ENCODE measurements at regions not wholly inside any gene's neighbourhood (a gene's known extent, or its start where the extent isn't known, plus 50 kb on each side); places are given as distances from the start of the nearest gene placed in this dataset.

DNA sequence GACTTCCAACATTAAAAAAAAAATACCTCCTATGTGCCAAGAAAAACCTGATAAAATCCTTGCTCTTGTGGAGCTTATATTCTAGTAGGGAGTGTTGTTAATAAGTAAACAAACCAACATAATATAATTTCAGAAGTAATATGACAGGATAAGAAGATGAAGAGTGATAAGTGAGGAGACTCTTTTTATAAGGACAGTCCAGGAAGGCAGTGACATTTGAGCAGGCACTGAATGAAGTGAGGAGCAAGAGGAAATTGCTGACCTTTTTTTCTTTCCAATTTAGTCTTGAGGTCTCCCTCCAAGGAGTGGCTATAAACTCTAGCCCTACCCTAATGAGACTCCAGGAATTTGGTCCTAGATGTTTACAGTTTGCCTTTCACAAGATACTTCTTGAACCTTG lies 715.7 kb downstream of the SLITRK1 start:
- Mint-ChIP-seq H3K4me3 (no peak overlapping the region), H3K27ac (no peak overlapping the region), H3K9me3 (peaks cover 0 to 9% (median under 1%) of the 10 kb centered on the region in 8 donors), H3K27me3 (no peaks in the 10 kb centered on the region), H3K4me1 (no peaks in the 10 kb centered on the region), H3K36me3 (no peaks in the 10 kb centered on the region)
- no peaks in the 10 kb centered on the region for H3K36me3 ChIP-seq (ENCODE audit: insufficient read depth, low read length)
- POLR2A ChIA-PET (ENCODE audit: partially characterized antibody): no interaction called here
- H3K27me3 ChIP-seq (ENCODE audit: insufficient read depth, low read length): no peaks in the 10 kb centered on the region
- no peak overlapping the region for H3K4me3 ChIP-seq (ENCODE audit: low read length in 2 of 2)
- no peaks in the 10 kb centered on the region for H3K4me1 ChIP-seq (ENCODE audit: insufficient read depth, low read length)
- no peaks in the 10 kb centered on the region for H3K9me3 ChIP-seq (ENCODE audit: control insufficient read depth in 1 of 2, low read length in 2 of 2)
- no peak overlapping the region for H3K27ac ChIP-seq (ENCODE audit: low read depth, low read length)
- DNase-seq: no peak
- intact Hi-C loops (cut with micrococcal nuclease): no loop called here
- CTCF ChIA-PET (ENCODE audit: partially characterized antibody): no interaction called here

DNA sequence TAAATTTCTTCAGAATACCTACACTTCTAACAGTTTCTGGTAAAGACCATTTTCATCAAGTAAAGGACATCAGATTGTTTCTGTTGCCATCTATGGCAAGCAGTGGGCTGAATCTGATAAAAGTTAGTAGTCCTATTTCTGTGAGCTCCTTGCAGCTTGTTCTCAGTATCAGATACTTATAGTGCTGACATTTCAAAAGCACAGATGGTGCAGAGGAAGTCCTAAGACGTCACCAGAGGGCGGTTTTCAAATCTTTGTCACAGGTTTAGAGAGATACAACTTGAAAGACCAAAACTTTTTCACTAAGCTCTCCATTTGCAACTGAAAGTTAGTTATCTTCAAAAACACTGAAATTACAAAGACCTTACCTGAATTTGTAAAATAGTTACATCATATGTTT lies 719.8 kb downstream of the SLITRK1 start:
- ChIA-PET CTCF (ENCODE audit: partially characterized antibody) (no interaction called here), POLR2A (ENCODE audit: partially characterized antibody) (no interaction called here)
- H3K27me3 Mint-ChIP-seq: no peaks in the 10 kb centered on the region
- Histone ChIP-seq H3K36me3 (ENCODE audit: insufficient read depth, low read length) (no peaks in the 10 kb centered on the region), H3K9me3 (ENCODE audit: control insufficient read depth in 1 of 2, low read length in 2 of 2) (no peaks in the 10 kb centered on the region), H3K27me3 (ENCODE audit: insufficient read depth, low read length) (no peaks in the 10 kb centered on the region), H3K4me1 (ENCODE audit: insufficient read depth, low read length) (no peaks in the 10 kb centered on the region), H3K27ac (ENCODE audit: low read depth, low read length) (no peak overlapping the region), H3K4me3 (ENCODE audit: low read length in 2 of 2) (no peak overlapping the region)
- no peaks in the 10 kb centered on the region for H3K36me3 Mint-ChIP-seq
- H3K4me3 Mint-ChIP-seq: no peak overlapping the region
- no peak for DNase-seq
- no peaks in the 10 kb centered on the region for H3K4me1 Mint-ChIP-seq
- H3K9me3 Mint-ChIP-seq: peaks cover 0 to 12% (median 1%) of the 10 kb centered on the region in 8 donors
- no peak overlapping the region for H3K27ac Mint-ChIP-seq
- intact Hi-C loops (cut with micrococcal nuclease): no loop called here

GRCh38 chr13:83153848-83154247 lies 728.4 kb downstream of the SLITRK1 start:
- no peak overlapping the region for H3K4me3 Mint-ChIP-seq
- Histone ChIP-seq H3K27me3 (ENCODE audit: insufficient read depth, low read length) (no peaks in the 10 kb centered on the region), H3K9me3 (ENCODE audit: control insufficient read depth in 1 of 2, low read length in 2 of 2) (no peaks in the 10 kb centered on the region), H3K4me1 (ENCODE audit: insufficient read depth, low read length) (no peaks in the 10 kb centered on the region), H3K4me3 (ENCODE audit: low read length in 2 of 2) (no peak overlapping the region), H3K36me3 (ENCODE audit: insufficient read depth, low read length) (no peaks in the 10 kb centered on the region), H3K27ac (ENCODE audit: low read depth, low read length) (no peak overlapping the region)
- no peaks in the 10 kb centered on the region for H3K27me3 Mint-ChIP-seq
- no peaks in the 10 kb centered on the region for H3K4me1 Mint-ChIP-seq
- H3K36me3 Mint-ChIP-seq: no peaks in the 10 kb centered on the region
- H3K9me3 Mint-ChIP-seq: peaks cover 0 to 8% (median 3%) of the 10 kb centered on the region in 8 donors
- POLR2A ChIA-PET (ENCODE audit: partially characterized antibody): no interaction called here
- no peak for DNase-seq
- H3K27ac Mint-ChIP-seq: no peak overlapping the region
- CTCF ChIA-PET (ENCODE audit: partially characterized antibody): no interaction called here
- intact Hi-C loops (cut with micrococcal nuclease): no loop called here

DNA sequence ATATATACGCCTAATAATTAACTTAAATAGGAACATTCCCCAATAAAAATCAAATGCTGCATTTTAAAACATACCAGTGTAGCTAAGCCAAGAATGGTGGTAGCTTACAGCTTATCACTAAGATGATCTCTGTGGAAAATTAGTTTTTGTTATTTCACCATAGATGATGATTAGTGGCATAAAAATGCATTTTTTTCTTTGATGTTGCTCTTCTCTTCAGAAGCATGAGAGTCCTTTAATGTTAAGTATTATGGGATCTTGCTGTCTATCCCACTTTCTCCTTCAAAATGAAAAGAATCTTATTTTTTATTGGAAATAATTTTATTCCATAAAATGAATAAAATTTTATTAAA lies 731.0 kb downstream of the SLITRK1 start:
- Histone ChIP-seq H3K27ac (ENCODE audit: low read depth, low read length) (no peak overlapping the region), H3K9me3 (ENCODE audit: control insufficient read depth in 1 of 2, low read length in 2 of 2) (no peaks in the 10 kb centered on the region), H3K4me1 (ENCODE audit: insufficient read depth, low read length) (no peaks in the 10 kb centered on the region), H3K27me3 (ENCODE audit: insufficient read depth, low read length) (no peaks in the 10 kb centered on the region), H3K4me3 (ENCODE audit: low read length in 2 of 2) (no peak overlapping the region), H3K36me3 (ENCODE audit: insufficient read depth, low read length) (no peaks in the 10 kb centered on the region)
- Mint-ChIP-seq H3K27me3 (no peaks in the 10 kb centered on the region), H3K9me3 (peaks cover 0 to 8% (median 2%) of the 10 kb centered on the region in 8 donors), H3K36me3 (no peaks in the 10 kb centered on the region), H3K4me3 (no peak overlapping the region), H3K27ac (no peak overlapping the region), H3K4me1 (no peaks in the 10 kb centered on the region)
- intact Hi-C loops (cut with micrococcal nuclease): no loop called here
- DNase-seq: no peak
- ChIA-PET CTCF (ENCODE audit: partially characterized antibody) (no interaction called here), POLR2A (ENCODE audit: partially characterized antibody) (no interaction called here)

DNA sequence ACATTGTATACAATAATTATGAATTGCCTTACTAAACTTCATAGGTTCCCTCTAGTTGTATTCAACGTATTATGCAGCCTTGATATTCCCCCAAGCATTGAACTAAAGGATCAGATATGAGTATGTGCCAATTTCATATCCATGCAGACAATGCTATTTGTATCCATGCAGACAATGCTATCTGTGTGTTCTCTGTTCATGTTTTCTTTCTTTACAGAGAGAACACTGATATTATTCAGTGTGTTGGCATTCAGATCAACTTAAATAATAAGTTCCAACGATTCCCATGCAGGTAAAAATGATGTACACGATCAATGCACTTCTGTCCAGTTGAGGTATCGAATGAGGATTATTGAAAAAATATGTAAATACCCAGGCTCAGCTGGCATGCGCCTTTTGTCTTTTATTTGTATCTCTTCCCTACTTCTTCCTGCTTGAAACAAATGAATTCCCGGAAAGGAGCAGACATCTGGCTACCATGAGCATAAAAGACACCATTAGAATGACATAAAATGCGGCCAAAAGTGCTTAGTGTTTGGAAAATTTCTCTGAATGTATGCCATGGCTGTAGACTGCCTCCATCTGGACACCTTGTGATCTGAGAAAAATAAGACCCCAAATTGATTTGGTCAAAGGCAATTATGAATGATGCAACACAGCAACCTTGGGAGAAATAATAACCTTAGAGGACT lies 731.5 kb downstream of the SLITRK1 start:
- Histone ChIP-seq H3K4me1 (ENCODE audit: insufficient read depth, low read length) (no peaks in the 10 kb centered on the region), H3K9me3 (ENCODE audit: control insufficient read depth in 1 of 2, low read length in 2 of 2) (no peaks in the 10 kb centered on the region), H3K27me3 (ENCODE audit: insufficient read depth, low read length) (no peaks in the 10 kb centered on the region), H3K36me3 (ENCODE audit: insufficient read depth, low read length) (no peaks in the 10 kb centered on the region), H3K4me3 (ENCODE audit: low read length in 2 of 2) (no peak overlapping the region), H3K27ac (ENCODE audit: low read depth, low read length) (no peak overlapping the region)
- DNase-seq: no peak
- H3K4me3 Mint-ChIP-seq: no peak overlapping the region
- H3K4me1 Mint-ChIP-seq: no peaks in the 10 kb centered on the region
- H3K9me3 Mint-ChIP-seq: peaks cover 0 to 8% (median 2%) of the 10 kb centered on the region in 8 donors
- no peak overlapping the region for H3K27ac Mint-ChIP-seq
- H3K27me3 Mint-ChIP-seq: no peaks in the 10 kb centered on the region
- POLR2A ChIA-PET (ENCODE audit: partially characterized antibody): no interaction called here
- CTCF ChIA-PET (ENCODE audit: partially characterized antibody): no interaction called here
- intact Hi-C loops (cut with micrococcal nuclease): no loop called here
- H3K36me3 Mint-ChIP-seq: no peaks in the 10 kb centered on the region

GRCh38 chr13:83136660-83137059 lies 745.6 kb downstream of the SLITRK1 start:
- Mint-ChIP-seq H3K9me3 (peaks cover 0 to 10% (median 4%) of the 10 kb centered on the region in 8 donors), H3K36me3 (no peaks in the 10 kb centered on the region), H3K27ac (no peak overlapping the region), H3K4me3 (no peak overlapping the region), H3K4me1 (no peaks in the 10 kb centered on the region), H3K27me3 (no peaks in the 10 kb centered on the region)
- Histone ChIP-seq H3K9me3 (ENCODE audit: control insufficient read depth in 1 of 2, low read length in 2 of 2) (no peaks in the 10 kb centered on the region), H3K27ac (ENCODE audit: low read depth, low read length) (no peak overlapping the region), H3K4me1 (ENCODE audit: insufficient read depth, low read length) (no peaks in the 10 kb centered on the region), H3K27me3 (ENCODE audit: insufficient read depth, low read length) (no peaks in the 10 kb centered on the region), H3K36me3 (ENCODE audit: insufficient read depth, low read length) (no peaks in the 10 kb centered on the region), H3K4me3 (ENCODE audit: low read length in 2 of 2) (no peak overlapping the region)
- intact Hi-C loops (cut with micrococcal nuclease): no loop called here
- ChIA-PET POLR2A (ENCODE audit: partially characterized antibody) (no interaction called here), CTCF (ENCODE audit: partially characterized antibody) (no interaction called here)
- no peak for DNase-seq

DNA sequence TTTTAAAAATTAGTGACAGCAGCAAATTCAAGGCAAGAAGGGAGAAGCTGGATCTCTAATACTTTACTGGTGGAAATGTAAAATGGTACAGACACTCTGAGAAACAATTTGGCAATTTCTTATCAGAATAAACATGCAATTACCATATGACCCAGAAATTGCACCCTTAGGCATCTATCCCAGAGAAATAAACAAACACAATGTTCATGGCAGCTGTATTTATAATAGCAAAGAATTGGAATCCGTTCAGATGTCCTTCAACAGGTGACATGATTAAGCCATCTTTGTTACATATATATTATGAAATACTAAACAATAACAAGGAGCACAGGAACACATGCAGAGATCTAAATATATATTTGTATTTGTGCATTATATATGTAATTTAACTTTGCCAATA lies 756.5 kb downstream of the SLITRK1 start:
- intact Hi-C loops (cut with micrococcal nuclease): no loop called here
- H3K4me3 ChIP-seq (ENCODE audit: low read length in 2 of 2): no peak overlapping the region
- no peaks in the 10 kb centered on the region for H3K4me1 Mint-ChIP-seq
- H3K27ac Mint-ChIP-seq: no peak overlapping the region
- no peaks in the 10 kb centered on the region for H3K9me3 ChIP-seq (ENCODE audit: control insufficient read depth in 1 of 2, low read length in 2 of 2)
- peaks cover 0 to 9% (median 4%) of the 10 kb centered on the region in 8 donors for H3K9me3 Mint-ChIP-seq
- no peaks in the 10 kb centered on the region for H3K27me3 Mint-ChIP-seq
- no peaks in the 10 kb centered on the region for H3K36me3 Mint-ChIP-seq
- no peak overlapping the region for H3K27ac ChIP-seq (ENCODE audit: low read depth, low read length)
- ChIA-PET POLR2A (ENCODE audit: partially characterized antibody) (no interaction called here), CTCF (ENCODE audit: partially characterized antibody) (no interaction called here)
- H3K36me3 ChIP-seq (ENCODE audit: insufficient read depth, low read length): no peaks in the 10 kb centered on the region
- H3K27me3 ChIP-seq (ENCODE audit: insufficient read depth, low read length): no peaks in the 10 kb centered on the region
- no peaks in the 10 kb centered on the region for H3K4me1 ChIP-seq (ENCODE audit: insufficient read depth, low read length)
- DNase-seq: no peak
- no peak overlapping the region for H3K4me3 Mint-ChIP-seq

DNA sequence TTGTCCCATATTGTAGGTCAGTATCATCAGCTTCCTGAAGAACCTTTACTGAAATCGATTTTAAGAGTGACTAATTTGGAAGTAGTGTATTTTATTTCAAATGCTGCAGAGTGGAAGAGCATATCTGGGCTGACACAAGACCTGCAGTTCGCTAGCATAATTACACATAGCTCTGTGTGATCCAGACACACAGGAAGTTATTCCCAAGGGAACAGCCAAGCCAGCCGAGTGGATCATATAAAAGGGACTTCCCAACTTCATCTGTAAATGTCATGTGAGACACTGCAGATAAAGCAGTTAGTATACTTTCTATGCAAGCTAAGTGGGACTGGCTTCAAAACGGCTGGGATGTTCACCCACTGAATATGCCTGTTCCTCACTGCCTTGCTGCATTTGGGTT lies 760.4 kb downstream of the SLITRK1 start:
- no peaks in the 10 kb centered on the region for H3K27me3 Mint-ChIP-seq
- no peak overlapping the region for H3K27ac Mint-ChIP-seq
- Histone ChIP-seq H3K36me3 (ENCODE audit: insufficient read depth, low read length) (no peaks in the 10 kb centered on the region), H3K27me3 (ENCODE audit: insufficient read depth, low read length) (no peaks in the 10 kb centered on the region), H3K4me3 (ENCODE audit: low read length in 2 of 2) (no peak overlapping the region), H3K4me1 (ENCODE audit: insufficient read depth, low read length) (no peaks in the 10 kb centered on the region), H3K27ac (ENCODE audit: low read depth, low read length) (no peak overlapping the region), H3K9me3 (ENCODE audit: control insufficient read depth in 1 of 2, low read length in 2 of 2) (no peaks in the 10 kb centered on the region)
- H3K4me1 Mint-ChIP-seq: no peaks in the 10 kb centered on the region
- intact Hi-C loops (cut with micrococcal nuclease): no loop called here
- H3K9me3 Mint-ChIP-seq: peaks cover 0 to 8% (median 2%) of the 10 kb centered on the region in 8 donors
- CTCF ChIA-PET (ENCODE audit: partially characterized antibody): no interaction called here
- DNase-seq: no peak
- H3K36me3 Mint-ChIP-seq: no peaks in the 10 kb centered on the region
- H3K4me3 Mint-ChIP-seq: no peak overlapping the region
- POLR2A ChIA-PET (ENCODE audit: partially characterized antibody): no interaction called here

All from CD4-positive, alpha-beta memory T cell (primary cell).